GM19324 (cell line): ENCODE measurements at regions not wholly inside any gene's neighbourhood (a gene's known extent, or its start where the extent isn't known, plus 50 kb on each side); places are given as distances from the start of the nearest gene placed in this dataset.

Experiments
- ATAC-seq: cut with Tn5 transposase; IDR thresholded peaks from one replicate; pipeline ENCODE4 v1.9.1; 2021; ENCODE audit warnings: mild to moderate bottlenecking, moderate library complexity; ENCODE audit not compliant: unreplicated experiment, low FRiP score

DNA sequence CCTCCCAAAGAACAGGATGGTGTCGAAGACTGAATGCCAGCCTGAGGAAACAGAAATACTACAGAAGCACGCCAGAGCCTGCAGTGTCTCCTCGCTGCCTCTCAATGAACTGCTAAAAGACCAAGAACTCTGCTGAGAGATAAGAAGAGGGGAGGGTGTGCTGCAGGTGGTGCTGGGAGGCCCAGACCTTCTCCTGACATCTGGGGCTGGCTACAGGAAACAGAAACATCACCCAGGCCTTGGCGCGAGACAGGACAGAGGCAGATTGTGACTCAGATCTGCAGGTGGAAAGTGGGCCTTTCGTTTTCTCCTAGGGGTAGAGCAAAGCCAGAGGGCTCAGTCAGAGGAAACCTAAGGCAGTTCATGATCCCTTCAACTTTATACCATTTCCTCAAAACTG is 250.3 kb upstream of the TCF4 start:
- ATAC-seq = no peak

- no peak for ATAC-seq
Measured at GRCh38 chr18:55833543-55833942, 245.6 kb upstream of the TCF4 start.

- no peak for ATAC-seq
Measured at GRCh38 chr18:55830544-55830943, 242.6 kb upstream of the TCF4 start.

DNA sequence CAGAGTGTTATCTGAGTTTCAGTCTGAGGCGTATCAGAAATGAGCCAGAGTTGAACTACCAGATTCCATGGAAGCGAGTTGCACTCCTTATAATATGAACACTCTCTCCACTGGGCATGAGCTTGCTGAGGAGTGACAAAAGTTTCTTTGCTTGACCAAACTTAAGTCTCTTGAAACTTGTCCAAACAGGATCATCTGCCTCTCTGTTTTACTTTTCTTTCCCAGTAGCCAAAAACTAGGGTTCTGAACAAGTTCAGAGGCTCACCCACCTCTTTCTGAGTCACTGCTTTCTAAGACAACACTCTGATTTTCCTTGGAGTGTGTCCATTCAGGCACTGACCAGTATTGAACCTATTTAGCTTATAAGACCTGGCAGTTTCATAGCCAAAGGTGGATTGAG is 233.2 kb upstream of the TCF4 start:
- ATAC-seq = no peak

GRCh38 chr18:55819448-55819847 is 231.5 kb upstream of the TCF4 start:
- no peak for ATAC-seq

DNA sequence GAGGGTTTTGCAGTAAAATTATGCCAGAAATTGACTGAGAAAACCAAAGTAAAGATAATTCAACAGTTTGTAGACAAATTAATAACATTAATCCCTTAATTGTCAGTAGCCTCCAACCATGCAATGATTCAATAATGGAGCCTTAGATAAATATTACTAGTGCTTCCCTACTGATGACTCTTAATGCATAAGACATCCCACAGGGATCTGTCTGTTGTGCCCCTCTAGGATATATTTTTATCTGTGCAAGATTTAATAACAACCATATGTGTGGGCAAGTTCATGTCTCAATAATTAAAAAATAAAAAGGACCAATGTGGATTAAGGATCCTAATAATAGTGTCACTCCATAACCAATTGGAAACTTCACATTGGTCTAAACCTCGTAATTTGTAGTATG is 230.3 kb upstream of the TCF4 start:
- no peak for ATAC-seq

DNA sequence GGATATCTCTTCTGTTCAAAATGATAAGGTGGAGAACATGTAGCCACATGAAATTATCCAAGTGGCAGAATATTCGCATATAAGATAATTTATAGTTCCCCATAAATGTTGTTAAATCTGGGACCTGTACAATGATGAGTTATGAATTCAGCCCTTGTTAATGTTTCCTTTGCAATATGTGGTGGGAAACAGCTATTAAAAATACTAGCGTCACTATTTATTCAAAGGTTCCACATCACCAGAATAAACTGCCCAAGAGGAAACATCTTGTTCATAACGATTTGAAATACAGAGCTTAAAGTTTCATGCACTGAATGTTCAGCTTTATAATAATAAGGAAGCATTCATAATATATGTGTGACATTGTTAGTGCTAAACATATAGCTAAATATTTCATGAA is 223.9 kb upstream of the TCF4 start:
- no peak for ATAC-seq

GRCh38 chr18:55805666-55806065 is 217.7 kb upstream of the TCF4 start:
- no peak for ATAC-seq

- ATAC-seq = no peak
Measured at GRCh38 chr18:55795101-55795669, 207.2 kb upstream of the TCF4 start.

DNA sequence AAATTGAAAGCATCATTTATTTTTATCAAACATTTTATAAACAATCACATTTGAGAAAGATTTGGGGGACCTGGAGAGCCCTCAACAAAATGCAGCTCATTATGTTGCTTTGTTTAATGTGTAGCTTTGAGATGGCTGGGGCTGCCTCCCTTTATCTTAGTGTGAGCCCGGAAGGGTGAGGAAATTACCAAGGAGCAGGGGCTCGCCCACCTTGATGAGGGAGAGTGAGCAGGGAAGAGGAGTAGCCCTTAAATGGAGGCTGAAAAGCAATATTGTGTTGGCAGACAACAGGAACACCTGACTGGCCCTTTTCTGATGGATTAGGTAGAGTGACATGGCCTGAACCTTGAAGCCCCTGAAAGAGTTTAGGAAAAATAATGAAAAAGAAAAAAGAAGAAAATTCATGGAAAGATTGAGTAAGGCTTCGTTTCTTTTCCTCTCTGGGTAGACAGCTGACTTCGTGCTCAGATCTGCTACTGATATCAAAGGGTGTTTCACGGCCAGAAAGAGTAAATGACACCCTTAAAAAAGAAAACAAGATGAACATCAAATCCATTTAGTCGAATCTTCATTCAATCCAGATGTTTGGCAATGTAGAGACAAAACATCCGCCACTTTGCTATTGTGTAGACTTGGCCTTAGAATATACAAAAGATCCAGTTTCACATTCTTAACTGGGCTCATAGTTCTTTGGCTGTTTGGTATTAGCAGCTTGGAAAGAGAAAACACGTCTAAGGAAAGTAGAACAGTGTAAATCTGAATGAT is 206.5 kb upstream of the TCF4 start:
- ATAC-seq = no peak

GRCh38 chr18:55790296-55790695 is 202.3 kb upstream of the TCF4 start:
- ATAC-seq = no peak

GRCh38 chr18:55787536-55788073 is 199.6 kb upstream of the TCF4 start:
- ATAC-seq = no peak

DNA sequence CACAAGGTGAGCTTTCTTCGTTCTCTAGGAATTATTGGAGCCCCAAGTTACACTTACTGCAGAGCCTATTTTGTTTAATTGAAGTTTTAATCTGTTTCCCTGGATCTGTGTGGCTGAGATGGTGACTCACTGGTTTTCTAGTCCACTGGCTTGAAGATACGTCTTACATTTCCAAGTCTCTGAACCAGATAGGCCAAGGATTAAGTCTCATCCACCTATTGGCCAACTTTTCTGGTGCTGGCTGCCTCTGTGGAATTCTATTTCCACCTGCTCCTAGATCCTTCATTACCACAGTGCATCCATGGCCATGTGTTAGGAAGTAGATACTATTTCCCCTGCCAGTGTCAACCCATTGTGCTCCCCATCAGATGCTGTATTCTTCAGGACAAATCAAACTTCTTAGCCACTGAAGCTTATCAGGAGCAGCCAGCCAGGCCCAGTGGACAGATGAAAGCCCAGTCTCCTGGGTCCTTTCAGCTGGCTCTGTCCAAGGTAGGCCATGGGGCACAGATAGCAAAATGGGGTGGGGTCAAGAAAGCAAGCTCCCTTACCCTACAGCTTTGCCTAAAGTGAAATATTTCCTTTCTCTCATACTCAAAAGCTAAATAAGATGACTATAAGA is 198.8 kb upstream of the TCF4 start:
- no peak for ATAC-seq

- ATAC-seq = no peak
Measured at GRCh38 chr18:55783921-55784320, 195.9 kb upstream of the TCF4 start.

DNA sequence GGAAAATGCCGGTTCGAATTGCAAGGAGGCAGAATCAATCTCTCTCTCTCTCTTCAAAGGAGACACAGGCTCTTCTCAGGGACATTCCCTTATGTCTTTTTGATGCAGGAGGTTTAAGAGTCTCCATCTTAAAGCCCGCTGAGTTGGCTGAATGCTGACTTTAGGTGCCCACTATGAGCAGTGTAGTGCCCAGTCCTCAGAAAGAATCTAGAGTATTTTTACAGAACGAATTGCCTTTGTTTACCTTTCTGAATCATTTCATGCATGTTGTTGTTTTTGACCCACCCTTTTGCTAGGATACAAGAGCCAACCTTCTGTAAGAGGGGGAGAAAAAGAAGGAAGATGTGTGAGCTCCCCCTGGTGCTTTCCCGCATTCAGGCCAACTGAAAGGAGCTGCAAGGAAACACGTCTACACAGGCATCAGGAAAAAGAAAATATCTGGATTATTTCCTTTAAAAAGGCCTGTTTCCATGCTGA is 193.5 kb upstream of the TCF4 start:
- ATAC-seq = no peak

DNA sequence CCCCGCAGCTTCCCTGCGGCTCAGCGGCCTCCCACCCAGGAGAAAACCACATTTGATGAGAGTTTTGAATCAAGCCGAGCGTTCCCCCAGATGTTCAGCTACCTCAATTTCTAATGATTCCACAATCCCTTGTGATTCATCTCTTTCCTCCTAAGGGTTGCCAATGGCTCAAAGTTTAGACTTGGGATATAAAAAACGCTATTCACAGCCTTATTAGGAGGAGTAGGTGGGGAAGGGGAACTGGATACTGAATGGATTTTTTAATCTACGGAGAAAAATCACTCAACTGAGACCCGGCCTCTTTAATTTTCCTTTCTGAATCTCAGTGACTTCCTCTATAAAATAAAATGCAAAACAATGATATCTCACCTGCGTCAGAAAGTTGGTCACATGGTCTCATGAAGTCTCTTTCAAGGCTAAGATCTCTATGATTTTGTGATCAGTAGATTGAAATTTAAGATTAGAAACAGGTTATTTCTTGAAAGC is 192.6 kb upstream of the TCF4 start:
- no peak for ATAC-seq

GRCh38 chr18:55779691-55780585 is 191.9 kb upstream of the TCF4 start:
- ATAC-seq = no peak

- ATAC-seq = no peak
Measured at GRCh38 chr18:55778788-55779690, 191.0 kb upstream of the TCF4 start.

DNA sequence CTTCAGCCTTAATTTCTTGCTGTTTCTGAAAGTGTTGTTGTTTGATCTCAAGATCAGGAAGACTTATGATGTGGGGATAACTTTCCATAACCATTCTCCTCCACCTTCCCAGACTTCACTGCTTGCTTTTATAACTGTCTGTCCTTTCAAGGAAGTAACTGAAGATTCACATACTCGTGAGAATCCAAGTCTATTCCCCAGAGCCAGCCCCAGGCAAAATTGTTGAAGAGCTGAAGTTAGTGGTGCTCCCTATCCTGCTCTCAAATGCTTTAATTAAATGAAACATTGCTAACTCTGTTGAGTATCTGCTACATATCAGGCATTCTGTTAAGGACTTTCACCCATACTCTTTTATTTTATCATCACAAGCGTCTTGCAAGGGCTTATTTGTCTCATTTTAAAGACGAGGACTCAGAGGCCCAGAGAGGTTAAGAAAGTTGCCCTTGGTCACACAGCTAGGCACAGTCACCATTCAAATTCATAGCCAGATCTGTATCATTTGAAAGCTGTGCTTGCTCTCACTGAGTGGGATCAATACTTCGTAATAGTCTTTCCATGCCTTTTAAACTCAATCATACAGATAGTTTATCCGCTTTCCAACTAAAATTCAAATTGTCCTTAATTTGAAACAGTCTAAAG is 189.8 kb upstream of the TCF4 start:
- no peak for ATAC-seq
